ENCODE measurements at regions not wholly inside any gene's neighbourhood (a gene's known extent, or its start where the extent isn't known, plus 50 kb on each side); places are given as distances from the start of the nearest gene placed in this dataset.

DNA sequence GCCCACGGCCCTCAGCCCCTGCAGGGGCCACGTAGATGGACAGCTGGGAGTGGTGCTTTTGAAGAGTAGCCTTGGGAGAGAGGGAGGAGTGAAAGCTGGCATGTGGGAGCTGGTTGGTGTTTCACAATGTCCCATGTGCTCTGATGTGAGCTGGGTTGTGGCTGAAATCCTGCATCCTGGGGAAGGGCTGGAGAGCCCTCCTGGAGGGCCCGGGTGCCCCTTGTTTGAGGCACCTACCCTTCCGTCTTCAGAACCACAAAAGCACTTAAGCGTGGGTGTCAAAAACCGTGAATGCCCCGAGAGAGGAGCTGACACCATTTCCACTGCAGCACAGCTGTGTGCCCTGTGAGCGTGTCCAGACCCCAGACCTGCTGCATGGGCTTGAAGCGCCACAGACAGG is 199.1 kb upstream of the ZNF618 start:
- no peaks in the 10 kb centered on the region for H3K9me3 ChIP-seq
- ChIA-PET CTCF (interaction anchor here (2.3 kb wide), 1 partner anchor 21 kb away, joined by 9 read pairs; no protein-coding TSS in a partner anchor), POLR2A (no interaction called here)
- H3K4me1 ChIP-seq (ENCODE audit: control insufficient read depth in 1 of 2, insufficient read depth in 2 of 2, low read depth in 1 of 2, low read length in 1 of 2): peaks cover 0 to 34% of the 10 kb centered on the region in 2 experiments; a peak in 3 of 4 replicates
- H3K4me2 ChIP-seq: peak overlapping the region; percentile 57; the same call in 1 of the 2 replicates
- no peaks in the 10 kb centered on the region for H3K36me3 ChIP-seq (replicated peaks in 1 of 2; ENCODE audit: control insufficient read depth in 1 of 2, insufficient read depth in 2 of 2, low read length in 1 of 2)
- H3K9me2 ChIP-seq: no peaks in the 10 kb centered on the region
- H2AFZ ChIP-seq (ENCODE audit: low read depth): no peak overlapping the region
- DNase-seq: no peak
- H3K27ac ChIP-seq (ENCODE audit: low read depth in 2 of 2, low read length in 1 of 2): peak overlapping the region in 1 of 2 experiments; percentile 98; a peak in 2 of 4 replicates
- no peak overlapping the region for H3K9ac ChIP-seq
- peaks cover 33% of the 10 kb centered on the region for H3F3A ChIP-seq (replicated peaks; ENCODE audit: insufficient read depth)
- H3K79me2 ChIP-seq (ENCODE audit: insufficient read depth): no peaks in the 10 kb centered on the region
- no peaks in the 10 kb centered on the region for H3K27me3 ChIP-seq (ENCODE audit: insufficient read depth)
- no peak overlapping the region for H3K4me3 ChIP-seq (ENCODE audit: low read depth in 2 of 2, low read length in 1 of 2)
- H4K20me1 ChIP-seq (ENCODE audit: insufficient read depth): no peaks in the 10 kb centered on the region
- no peak for TF ChIP-seq EZH2phosphoT487 (IDR thresholded peaks at IDR 0.05; ENCODE audit: borderline replicate concordance, low read depth)
- TF ChIP-seq TEAD4 (IDR thresholded peaks at IDR 0.05; ENCODE audit: borderline replicate concordance, insufficient read depth): no peak
- no peak for TF ChIP-seq TCF12 (IDR thresholded peaks at IDR 0.05)
- no peak for TF ChIP-seq GABPA (IDR thresholded peaks at IDR 0.05; ENCODE audit: low read depth)
- TF ChIP-seq SIN3A (IDR thresholded peaks at IDR 0.05; ENCODE audit: borderline replicate concordance, low read depth, low read length): no peak
- TF ChIP-seq RCOR1 (IDR thresholded peaks at IDR 0.05; ENCODE audit: low read length): no peak
- no peak for TF ChIP-seq MXI1 (IDR thresholded peaks at IDR 0.05; ENCODE audit: low read depth, low read length)
- TF ChIP-seq, protein P1, sequence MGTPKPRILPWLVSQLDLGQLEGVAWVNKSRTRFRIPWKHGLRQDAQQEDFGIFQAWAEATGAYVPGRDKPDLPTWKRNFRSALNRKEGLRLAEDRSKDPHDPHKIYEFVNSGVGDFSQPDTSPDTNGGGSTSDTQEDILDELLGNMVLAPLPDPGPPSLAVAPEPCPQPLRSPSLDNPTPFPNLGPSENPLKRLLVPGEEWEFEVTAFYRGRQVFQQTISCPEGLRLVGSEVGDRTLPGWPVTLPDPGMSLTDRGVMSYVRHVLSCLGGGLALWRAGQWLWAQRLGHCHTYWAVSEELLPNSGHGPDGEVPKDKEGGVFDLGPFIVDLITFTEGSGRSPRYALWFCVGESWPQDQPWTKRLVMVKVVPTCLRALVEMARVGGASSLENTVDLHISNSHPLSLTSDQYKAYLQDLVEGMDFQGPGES (IDR thresholded peaks at IDR 0.05; ENCODE audit: low read depth, low read length): no peak
- TF ChIP-seq RAD21 (IDR thresholded peaks at IDR 0.05; ENCODE audit: low read length): no peak
- TF ChIP-seq, protein P2, sequence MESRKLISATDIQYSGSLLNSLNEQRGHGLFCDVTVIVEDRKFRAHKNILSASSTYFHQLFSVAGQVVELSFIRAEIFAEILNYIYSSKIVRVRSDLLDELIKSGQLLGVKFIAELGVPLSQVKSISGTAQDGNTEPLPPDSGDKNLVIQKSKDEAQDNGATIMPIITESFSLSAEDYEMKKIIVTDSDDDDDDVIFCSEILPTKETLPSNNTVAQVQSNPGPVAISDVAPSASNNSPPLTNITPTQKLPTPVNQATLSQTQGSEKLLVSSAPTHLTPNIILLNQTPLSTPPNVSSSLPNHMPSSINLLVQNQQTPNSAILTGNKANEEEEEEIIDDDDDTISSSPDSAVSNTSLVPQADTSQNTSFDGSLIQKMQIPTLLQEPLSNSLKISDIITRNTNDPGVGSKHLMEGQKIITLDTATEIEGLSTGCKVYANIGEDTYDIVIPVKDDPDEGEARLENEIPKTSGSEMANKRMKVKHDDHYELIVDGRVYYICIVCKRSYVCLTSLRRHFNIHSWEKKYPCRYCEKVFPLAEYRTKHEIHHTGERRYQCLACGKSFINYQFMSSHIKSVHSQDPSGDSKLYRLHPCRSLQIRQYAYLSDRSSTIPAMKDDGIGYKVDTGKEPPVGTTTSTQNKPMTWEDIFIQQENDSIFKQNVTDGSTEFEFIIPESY (IDR thresholded peaks at IDR 0.05; ENCODE audit: borderline replicate concordance, low read depth): no peak
- 89% methylated on average over 8 of the region's 9 CpGs for WGBS (ENCODE audit: low lambda C conversion rate)

DNA sequence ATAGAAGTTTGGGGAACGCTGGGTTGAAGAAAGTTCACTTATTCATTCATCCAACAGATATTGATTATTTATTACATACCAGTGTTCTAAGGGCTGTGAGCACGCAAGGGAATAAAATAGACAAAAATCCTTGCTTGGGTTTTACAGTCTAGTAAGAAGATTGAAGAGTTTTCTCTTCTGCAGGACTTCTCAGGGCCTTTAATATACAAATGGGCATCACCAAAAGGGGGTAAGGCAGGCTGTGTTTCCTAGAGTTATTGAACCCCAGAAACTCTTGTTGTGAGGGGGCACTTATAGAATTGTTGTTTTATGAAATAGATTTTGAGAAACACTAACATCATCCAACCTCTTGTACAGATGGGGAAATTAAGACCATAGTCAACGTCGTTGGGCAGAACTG is 198.5 kb upstream of the ZNF618 start:
- WGBS (ENCODE audit: low lambda C conversion rate): 89% methylated on average over 4 of the region's 4 CpGs
- DNase-seq: no peak
- H3K27ac ChIP-seq (ENCODE audit: low read depth in 2 of 2, low read length in 1 of 2): no peak overlapping the region
- H3K36me3 ChIP-seq (replicated peaks in 1 of 2; ENCODE audit: control insufficient read depth in 1 of 2, insufficient read depth in 2 of 2, low read length in 1 of 2): no peaks in the 10 kb centered on the region
- H3K27me3 ChIP-seq (ENCODE audit: insufficient read depth): no peaks in the 10 kb centered on the region
- no peak overlapping the region for H3K4me3 ChIP-seq (ENCODE audit: low read depth in 2 of 2, low read length in 1 of 2)
- H3F3A ChIP-seq (replicated peaks; ENCODE audit: insufficient read depth): peaks cover 35% of the 10 kb centered on the region
- ChIA-PET CTCF (interaction anchor here (2.3 kb wide), 1 partner anchor 22 kb away, joined by 9 read pairs; no protein-coding TSS in a partner anchor), POLR2A (no interaction called here)
- H3K4me1 ChIP-seq (ENCODE audit: control insufficient read depth in 1 of 2, insufficient read depth in 2 of 2, low read depth in 1 of 2, low read length in 1 of 2): peaks cover 2 to 34% of the 10 kb centered on the region in 2 experiments; a peak in 3 of 4 replicates
- TF ChIP-seq USF2 (IDR thresholded peaks at IDR 0.05; ENCODE audit: borderline replicate concordance, low read depth, low read length) (no peak), MAX (IDR thresholded peaks at IDR 0.05; ENCODE audit: low read depth) (no peak), POLR2AphosphoS5 (IDR thresholded peaks at IDR 0.05; ENCODE audit: low read depth, low read length) (no peak), GATA2 (CRISPR knock-in tag; IDR thresholded peaks at IDR 0.05) (no peak), SIN3A (IDR thresholded peaks at IDR 0.05; ENCODE audit: borderline replicate concordance, low read depth, low read length) (no peak), MEF2A (IDR thresholded peaks at IDR 0.05; ENCODE audit: borderline replicate concordance, low read depth) (no peak), CTCF (IDR thresholded peaks at IDR 0.05) (no peak), GABPA (IDR thresholded peaks at IDR 0.05; ENCODE audit: low read depth) (no peak), YY1 (IDR thresholded peaks at IDR 0.05; ENCODE audit: low read depth) (no peak)
- TF ChIP-seq, protein P1 (IDR thresholded peaks at IDR 0.05; ENCODE audit: low read depth, low read length): no peak
- H3K4me2 ChIP-seq: no peak overlapping the region
- H4K20me1 ChIP-seq (ENCODE audit: insufficient read depth): no peaks in the 10 kb centered on the region
- H3K9me3 ChIP-seq: no peaks in the 10 kb centered on the region
- H2AFZ ChIP-seq (ENCODE audit: low read depth): no peak overlapping the region
- no peaks in the 10 kb centered on the region for H3K79me2 ChIP-seq (ENCODE audit: insufficient read depth)
- no peak overlapping the region for H3K9ac ChIP-seq
- H3K9me2 ChIP-seq: no peaks in the 10 kb centered on the region
